Frontal cortex (tissue), 3 donors: ENCODE measurements at regions not wholly inside any gene's neighbourhood (a gene's known extent, or its start where the extent isn't known, plus 50 kb on each side); places are given as distances from the start of the nearest gene placed in this dataset.

Experiments used
- DNase-seq, 2 donors: peaks; one replicate each; pipeline ENCODE4 v3.0.0; 2012; ENCODE audit warnings: low spot score in 2 of 2
- FAIRE-seq: peaks from 2 replicates; lab custom pipeline; 2012; peaks lifted over from hg19 to GRCh38; lab: Jason Lieb, UNC
- donor health status: control.
- donor health status: control.
- donor health status: control.

GRCh38 chr15:58235961-58236360, 97.8 kb downstream of the AQP9 start:
- FAIRE-seq (no peak), DNase-seq (no peak)

DNA sequence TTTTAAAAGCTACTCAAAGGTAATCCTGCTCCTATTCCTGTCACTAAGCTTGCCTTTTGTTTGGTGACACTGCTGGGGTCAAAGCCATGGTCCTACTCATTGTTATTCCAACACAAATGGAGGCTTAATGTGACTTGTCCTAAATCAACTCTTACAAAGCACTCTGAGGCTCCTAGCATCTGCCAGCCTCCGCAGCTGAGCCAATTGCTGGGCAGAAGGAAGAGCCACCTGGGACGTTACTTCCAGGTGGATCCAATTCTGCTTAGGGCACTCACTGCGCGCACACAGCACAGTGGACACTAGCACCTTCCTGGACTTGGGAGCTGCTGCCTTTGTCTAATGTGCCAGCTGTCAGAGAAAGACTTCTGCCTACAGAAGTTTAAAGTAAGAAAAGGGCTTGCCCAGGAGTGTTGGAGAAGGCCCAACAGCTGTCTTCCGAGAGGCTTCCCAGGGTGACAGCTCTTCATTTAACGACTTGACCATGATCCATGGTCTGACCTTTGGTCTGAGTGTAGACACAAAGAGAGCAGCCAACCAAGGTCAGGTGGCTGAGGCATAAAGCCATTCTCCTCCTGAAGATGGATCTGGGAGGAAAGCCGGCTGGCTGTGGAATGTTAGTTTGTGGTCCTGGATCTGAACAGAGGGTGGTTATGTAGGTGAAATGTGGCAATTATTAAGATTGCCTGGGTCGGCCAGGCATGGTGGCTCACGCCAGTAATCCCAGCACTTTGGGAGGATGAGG, 102.2 kb downstream of the AQP9 start:
- FAIRE-seq (no peak), DNase-seq (no peak)

DNA sequence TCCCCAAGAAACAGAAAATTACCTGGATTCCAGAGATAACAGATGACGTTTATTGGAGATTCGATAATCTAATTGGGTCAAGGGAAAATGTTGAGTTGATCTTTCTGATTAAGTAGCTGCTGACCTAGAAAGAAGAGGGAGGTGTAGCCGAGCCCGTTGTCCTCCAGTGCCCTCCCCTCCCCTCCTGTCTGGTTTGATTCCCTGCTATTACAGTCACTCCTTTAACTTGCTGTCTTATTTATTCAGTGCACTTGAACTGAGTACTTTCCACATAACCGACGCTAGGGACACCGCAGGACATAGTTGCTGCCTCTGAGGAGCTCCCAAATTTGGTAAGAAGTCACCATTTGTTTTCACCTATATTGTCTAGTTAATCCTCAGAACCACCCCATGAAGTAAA, 103.7 kb downstream of the AQP9 start:
- DNase-seq (no peak), FAIRE-seq (no peak)

- FAIRE-seq (no peak), DNase-seq (no peak)
These were observed 104.9 kb downstream of the AQP9 start for GRCh38 chr15:58243070-58243469.

DNA sequence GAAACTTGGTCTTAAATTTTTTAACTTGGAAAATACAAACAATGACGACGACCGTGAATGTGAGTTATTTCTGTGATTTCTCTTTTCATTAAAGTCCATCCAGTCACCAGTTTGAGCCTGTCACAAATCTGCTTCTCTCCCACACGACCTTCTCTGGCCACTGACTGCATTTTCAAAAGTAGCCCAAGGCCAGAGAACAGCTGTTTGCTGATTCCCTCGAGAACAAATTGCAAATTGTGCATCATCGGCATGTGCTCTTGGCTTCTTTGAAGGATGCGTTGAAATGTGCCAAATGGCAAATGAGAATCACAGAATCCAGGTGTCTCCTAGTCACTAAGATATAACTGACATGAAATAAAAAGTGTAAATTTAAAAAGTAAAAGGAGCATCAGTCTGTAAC, 106.4 kb downstream of the AQP9 start:
- FAIRE-seq, result no peak
- DNase-seq, result no peak

- DNase-seq (no peak), FAIRE-seq (no peak)
These were observed 107.9 kb downstream of the AQP9 start for GRCh38 chr15:58246041-58246440.

DNA sequence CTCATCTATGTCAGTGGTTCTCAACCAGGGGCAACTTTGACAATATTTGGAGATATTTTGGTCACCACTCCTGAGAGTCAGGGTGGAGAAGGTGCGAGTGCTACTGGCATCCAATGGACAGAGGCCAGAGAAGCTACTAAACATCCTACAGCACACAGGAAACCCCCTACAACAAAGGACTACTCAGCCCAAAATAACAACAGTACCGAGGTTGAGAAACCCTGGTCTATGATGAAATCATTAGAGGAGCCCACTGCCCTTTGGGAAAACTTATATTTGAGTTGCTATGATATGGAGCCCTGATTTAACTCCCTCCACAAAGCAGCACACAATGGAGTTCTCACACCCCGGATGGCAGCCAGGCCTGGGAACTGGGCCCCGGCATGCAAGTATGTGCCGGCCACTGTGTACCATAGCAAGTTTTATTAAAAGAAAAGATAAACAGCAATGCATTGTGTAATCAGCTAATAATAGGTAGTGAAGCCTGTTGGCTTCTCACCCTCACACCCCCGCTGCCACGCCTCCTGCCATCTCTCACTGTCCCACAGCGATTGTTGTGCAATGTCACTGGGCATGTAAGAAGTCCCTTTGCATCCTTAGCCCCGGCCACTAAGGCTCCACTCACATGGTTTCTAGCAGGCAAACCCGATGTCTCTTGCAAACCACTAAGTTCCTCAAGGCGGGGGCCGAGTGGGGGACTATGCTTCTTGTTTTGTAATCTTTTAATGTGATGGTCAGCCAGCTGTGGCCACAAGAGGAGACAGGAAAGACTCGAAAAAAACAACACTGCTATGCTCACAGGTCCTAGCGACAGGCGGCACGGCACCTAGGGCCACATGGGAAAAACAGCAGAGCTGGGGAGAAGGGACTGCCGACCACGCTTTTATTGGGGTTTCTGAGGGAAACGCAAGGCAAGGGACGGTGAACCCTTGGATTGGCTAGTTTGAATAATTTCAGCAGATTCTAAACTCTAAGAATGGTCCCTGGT, 110.0 kb downstream of the AQP9 start:
- DNase-seq (no peak), FAIRE-seq (no peak)

DNA sequence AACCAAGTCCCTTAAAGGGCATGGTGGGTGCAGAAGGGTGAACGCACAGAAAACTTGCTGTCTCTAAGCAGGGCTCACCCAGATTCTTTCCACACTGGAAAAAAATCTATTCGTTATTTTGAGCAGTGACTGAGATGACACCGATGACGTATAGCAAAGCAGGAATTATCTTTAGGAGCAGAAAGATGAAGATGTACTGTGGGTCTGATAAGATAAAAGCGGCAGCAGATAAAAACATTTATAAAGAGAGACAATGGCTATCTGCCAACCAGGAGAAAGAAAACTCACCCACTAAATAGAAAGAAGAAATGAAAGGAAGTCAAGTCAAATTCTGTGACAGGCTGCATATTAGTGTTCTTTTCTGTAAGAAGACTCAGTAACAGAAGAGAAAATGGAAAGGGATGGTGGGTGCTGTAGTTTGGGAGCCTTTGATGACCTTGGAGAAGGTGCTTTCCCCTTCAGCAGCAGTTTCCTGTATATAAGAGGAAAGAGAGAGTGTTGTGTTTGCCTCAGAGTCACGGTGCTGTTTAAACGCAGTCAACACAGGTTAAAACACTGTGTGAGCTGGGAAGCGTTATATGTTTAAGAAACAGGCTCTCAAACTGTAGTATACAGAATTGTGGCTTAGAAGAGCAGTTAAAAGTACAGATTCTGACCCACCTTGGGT, 111.6 kb downstream of the AQP9 start:
- no peak for DNase-seq
- FAIRE-seq, result no peak

- DNase-seq, result no peak
- no peak for FAIRE-seq
These were observed 114.6 kb downstream of the AQP9 start for GRCh38 chr15:58252586-58253323.

DNA sequence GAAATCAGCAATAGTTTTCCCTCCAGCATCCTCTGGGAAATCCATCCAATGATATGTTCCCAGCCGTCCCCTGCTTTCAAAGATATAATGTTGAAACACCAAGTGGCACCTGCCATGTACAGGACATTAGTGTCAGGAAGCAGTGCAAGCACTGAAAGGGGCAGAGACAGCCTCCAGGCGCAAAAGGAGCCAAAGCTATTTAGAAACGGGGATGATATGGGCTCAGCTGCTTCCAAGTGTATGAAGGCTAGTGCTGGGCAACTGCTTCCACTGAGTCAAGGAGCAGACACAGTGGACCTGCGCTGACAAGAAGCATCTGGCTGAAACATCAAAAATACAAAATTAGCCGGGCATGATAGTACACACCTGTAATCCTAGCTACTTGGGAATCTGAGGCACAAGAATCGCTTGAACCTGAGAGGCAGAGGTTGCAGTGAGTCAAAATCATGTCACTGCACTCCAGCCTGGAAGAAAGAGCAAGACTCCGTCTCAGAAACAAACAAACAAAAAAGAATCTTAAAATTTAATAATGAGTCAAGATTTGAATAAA, 119.7 kb downstream of the AQP9 start:
- FAIRE-seq (no peak), DNase-seq (no peak)

DNA sequence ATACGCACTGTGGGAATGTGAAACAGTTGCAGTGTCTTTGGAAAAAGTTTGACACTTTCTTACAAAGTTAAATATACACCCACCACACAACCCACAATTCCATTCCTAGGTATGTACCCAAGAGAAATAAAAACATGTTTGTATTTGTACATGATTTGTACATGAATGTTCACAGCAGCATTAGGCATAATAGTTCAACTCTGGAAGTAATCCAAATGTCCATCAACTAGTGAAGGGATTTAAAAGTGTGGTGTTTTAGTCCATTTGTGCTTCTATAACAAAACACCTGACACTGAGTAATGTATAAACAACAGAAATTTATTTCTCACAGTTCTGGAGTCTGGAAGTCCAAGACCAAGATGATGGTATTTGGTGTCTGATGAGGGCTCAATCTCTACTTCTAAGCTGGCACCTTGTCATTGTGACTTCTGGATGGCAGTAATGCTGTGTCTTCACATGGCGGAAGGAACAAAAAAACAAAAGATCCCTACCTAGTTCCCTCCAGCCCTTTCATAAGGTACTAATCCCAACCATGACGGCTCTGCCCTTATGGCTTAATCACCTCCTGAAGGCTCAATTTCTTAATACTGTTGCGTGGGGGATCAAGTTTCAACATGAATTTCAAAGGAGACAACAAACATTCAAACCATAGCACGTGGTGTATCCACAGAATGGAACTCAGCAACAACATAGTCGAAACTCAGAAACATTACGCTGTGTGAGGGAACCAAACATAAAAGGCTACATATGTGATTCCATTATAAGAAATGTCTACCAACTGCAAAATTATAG, 120.5 kb downstream of the AQP9 start:
- no peak for FAIRE-seq

DNA sequence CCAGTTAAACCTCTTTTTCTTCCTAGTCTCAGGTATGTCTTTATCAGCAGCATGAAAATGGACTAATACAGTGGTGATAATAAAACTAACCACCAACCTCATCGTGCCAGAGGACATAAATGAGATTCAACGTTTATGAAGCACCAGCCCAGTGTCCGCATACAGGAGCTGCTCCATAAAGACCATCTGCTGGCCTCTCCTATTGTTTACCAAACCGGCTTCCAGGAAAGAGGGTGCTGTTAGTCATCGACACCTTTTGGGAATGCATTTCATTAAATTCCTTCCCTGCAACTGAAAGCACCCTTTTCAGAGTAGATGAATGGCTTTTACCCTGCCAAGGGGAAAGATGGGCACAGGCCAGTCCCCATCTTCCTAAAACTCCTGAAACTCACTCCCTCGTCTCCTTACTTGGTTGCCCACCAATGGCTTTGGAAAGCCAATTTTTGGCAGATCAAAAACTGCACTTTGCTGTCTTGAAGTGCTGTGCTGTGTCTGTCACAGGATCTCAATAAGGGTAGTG, 122.1 kb downstream of the AQP9 start:
- no peak for FAIRE-seq
- DNase-seq, result no peak

More for the DNA sequence above, 120.5 kb downstream of the AQP9 start:
- DNase-seq, result no peak

DNA sequence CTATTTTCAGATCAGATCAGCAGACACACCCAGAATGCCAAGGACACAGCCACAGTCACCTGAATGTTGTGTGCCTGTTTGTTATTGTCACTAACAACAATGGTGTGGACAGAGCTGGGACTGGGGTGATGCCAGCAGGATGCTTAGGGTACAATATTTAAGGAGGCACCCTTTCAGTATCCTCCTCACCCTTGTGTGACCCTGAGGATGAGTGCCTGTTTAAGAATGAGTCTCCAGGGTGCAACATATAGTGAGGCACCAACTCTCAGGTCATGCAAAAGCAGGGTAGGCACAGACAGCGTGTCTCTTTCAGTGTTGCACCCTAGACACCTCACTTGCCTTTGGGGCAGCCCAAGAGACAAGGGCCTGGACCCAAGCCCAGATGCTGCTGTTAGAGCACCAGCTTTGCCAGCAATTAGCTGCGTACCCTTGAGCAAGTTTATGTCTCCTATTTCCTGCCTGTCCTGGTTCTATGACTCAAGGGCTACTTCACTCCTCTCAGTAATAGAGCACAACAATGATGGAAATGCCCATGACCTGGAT, 122.6 kb downstream of the AQP9 start:
- DNase-seq, result no peak

GRCh38 chr15:58261368-58261767, 123.2 kb downstream of the AQP9 start:
- FAIRE-seq (no peak), DNase-seq (no peak)

More for the DNA sequence above, 122.6 kb downstream of the AQP9 start:
- no peak for FAIRE-seq

DNA sequence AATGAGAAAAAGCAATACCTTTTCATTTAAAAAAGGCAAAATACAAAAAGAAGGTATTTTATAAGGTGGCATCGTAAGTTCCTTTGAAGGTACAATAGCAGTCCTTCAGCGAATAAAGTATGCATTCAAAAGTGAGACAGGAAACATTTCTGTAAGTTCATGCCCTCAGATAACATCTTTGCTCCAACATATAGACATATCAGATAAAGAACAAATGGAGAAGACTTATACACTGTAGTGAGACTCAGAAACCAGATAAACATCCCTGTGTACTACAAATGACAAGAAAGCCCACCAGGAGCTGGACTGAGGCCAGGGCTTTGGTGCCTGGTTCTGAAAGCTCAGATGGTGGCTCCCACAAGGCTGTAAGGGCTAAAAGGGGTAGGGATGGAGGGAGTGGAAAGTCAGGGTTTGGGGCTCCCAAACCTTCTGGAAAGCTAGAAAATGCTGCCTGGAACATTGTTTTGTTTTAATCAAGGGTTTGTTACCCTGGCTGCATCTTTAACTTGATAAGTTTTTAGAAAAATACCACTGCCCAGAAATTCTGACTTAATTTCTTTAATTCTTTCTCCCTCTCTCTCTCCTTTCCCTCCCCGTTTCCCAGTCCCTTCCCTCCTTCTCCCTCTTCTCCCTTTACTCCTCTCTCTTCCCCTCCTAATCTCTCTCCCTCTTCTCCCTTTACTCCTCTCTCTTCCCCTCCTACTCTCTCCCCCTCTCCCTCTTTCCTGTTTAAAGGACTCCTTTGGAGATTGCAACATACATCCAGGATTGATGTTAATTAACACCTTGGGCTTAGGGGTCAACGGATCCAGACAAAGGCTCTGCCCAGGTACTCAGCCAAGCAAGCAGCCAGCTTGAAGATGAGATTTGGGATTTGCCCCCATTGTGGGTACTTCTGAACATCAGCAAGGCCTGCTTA, 126.1 kb downstream of the AQP9 start:
- FAIRE-seq, result no peak
- DNase-seq, result no peak

GRCh38 chr15:58267051-58267450, 128.9 kb downstream of the AQP9 start:
- DNase-seq (no peak), FAIRE-seq (no peak)

- DNase-seq (no peak), FAIRE-seq (no peak)
These were observed 130.6 kb downstream of the AQP9 start for GRCh38 chr15:58268746-58269267.
